HFFc6 (cell line): ENCODE measurements at regions not wholly inside any gene's neighbourhood (a gene's known extent, or its start where the extent isn't known, plus 50 kb on each side); places are given as distances from the start of the nearest gene placed in this dataset.

Experiments used
- DNase-seq: peaks from one replicate; pipeline ENCODE4 v3.0.0-alpha.2; 2018
- H3K27ac Mint-ChIP-seq: 2 replicates; pipeline ENCODE4 v1.8.0; 2020; ENCODE audit warnings: mild to moderate bottlenecking, mixed read lengths
- H3K27me3 Mint-ChIP-seq: 2 replicates; pipeline ENCODE4 v1.8.0; 2021; ENCODE audit warnings: mild to moderate bottlenecking, moderate library complexity, mixed read lengths; ENCODE audit not compliant: insufficient read depth
- H3K36me3 Mint-ChIP-seq: 2 replicates; pipeline ENCODE4 v1.8.0; 2021; ENCODE audit warnings: low read depth, mixed read lengths
- H3K4me1 Mint-ChIP-seq: 2 replicates; pipeline ENCODE4 v1.8.0; 2020; ENCODE audit warnings: low read depth, mixed read lengths
- H3K4me3 Mint-ChIP-seq: 2 replicates; pipeline ENCODE4 v1.8.0; 2020; ENCODE audit warnings: mild to moderate bottlenecking, moderate library complexity, mixed read lengths
- H3K9me3 Mint-ChIP-seq: 2 replicates; pipeline ENCODE4 v1.8.0; 2020; ENCODE audit warnings: mild to moderate bottlenecking, mixed read lengths
- TF ChIP-seq, protein P1 (sequence below): fragments of 200-600 bp; sonication (generic); IDR thresholded peaks from 2 replicates; pipeline ENCODE4 v1.5.0; 2021; ENCODE audit warnings: antibody characterized with exemption, mild to moderate bottlenecking

DNA sequence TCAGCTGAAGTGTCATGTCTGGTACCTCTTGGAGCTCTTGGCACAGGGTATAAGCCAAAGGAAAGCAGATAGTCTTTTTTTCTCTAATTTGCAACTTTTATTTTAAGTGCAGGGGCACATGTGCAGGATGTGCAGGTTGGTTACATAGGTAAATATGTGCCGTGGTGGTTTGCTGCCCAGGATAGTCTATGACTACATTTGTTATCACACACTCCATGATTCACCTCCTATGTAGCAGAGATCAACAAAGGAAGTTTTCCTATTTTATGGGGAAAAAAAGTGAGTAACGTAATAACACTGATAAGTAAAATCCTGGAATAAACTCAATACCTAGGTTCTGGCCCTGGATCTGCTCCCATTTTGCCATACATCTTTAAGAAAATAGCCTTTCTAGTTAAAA is 234.6 kb downstream of the CAAP1 start:
- TF ChIP-seq, protein P1, sequence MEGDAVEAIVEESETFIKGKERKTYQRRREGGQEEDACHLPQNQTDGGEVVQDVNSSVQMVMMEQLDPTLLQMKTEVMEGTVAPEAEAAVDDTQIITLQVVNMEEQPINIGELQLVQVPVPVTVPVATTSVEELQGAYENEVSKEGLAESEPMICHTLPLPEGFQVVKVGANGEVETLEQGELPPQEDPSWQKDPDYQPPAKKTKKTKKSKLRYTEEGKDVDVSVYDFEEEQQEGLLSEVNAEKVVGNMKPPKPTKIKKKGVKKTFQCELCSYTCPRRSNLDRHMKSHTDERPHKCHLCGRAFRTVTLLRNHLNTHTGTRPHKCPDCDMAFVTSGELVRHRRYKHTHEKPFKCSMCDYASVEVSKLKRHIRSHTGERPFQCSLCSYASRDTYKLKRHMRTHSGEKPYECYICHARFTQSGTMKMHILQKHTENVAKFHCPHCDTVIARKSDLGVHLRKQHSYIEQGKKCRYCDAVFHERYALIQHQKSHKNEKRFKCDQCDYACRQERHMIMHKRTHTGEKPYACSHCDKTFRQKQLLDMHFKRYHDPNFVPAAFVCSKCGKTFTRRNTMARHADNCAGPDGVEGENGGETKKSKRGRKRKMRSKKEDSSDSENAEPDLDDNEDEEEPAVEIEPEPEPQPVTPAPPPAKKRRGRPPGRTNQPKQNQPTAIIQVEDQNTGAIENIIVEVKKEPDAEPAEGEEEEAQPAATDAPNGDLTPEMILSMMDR: no peak
- no peak overlapping the region for H3K4me3 Mint-ChIP-seq
- H3K27ac Mint-ChIP-seq: no peak overlapping the region
- DNase-seq: no peak
- no peaks in the 10 kb centered on the region for H3K36me3 Mint-ChIP-seq
- no peaks in the 10 kb centered on the region for H3K9me3 Mint-ChIP-seq
- no peaks in the 10 kb centered on the region; the same call in 1 of the 2 replicates for H3K27me3 Mint-ChIP-seq
- peaks cover 7% of the 10 kb centered on the region for H3K4me1 Mint-ChIP-seq

DNA sequence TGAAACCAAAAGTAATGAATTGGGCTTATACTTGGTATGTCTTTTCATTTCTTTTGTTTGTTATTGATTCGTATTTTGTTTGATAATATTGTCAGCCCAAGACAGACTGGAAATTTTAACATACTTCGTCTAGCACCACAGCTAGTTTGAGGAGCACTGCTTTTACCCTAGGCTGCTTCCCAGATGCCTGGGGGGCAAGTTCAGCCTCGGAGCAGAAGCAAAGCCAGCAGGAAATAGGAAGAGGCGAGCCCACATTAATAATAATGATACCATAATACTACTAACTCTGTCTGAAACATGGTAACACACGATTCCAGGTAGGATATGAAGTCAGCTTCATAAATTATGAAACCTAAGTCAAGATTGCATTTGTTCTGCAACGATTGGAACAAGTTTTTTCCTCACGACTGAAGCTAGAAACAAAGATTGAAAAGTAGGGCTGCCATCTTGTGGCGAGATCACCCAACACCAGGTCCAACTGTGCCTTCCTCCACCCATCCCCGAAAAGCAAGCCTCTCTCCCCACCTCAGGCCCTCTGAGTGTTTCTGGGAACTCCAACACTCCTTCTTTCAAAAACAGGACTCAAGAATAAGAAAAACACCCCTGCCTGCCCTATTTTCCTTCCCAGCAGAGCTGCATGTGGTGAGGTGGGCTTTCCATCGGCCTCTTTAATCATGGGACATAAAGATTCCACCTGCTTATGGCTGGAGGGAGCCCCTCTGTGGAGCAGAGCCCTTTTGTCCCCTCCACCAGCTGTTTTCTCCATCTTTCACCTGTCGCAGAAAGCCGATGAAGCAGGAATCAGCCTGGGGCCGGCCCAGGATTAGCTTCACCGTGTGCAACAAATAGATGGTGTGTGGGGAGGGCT is 236.4 kb downstream of the CAAP1 start:
- TF ChIP-seq, protein P1: peak; percentile 78
- Mint-ChIP-seq H3K27me3 (no peaks in the 10 kb centered on the region; the same call in 1 of the 2 replicates), H3K27ac (no peak overlapping the region; the same call in 1 of the 2 replicates), H3K4me1 (peaks cover 7% of the 10 kb centered on the region), H3K36me3 (no peaks in the 10 kb centered on the region), H3K9me3 (no peaks in the 10 kb centered on the region), H3K4me3 (peak overlapping the region; percentile 79)
- DNase-seq: peak; percentile 17

DNA sequence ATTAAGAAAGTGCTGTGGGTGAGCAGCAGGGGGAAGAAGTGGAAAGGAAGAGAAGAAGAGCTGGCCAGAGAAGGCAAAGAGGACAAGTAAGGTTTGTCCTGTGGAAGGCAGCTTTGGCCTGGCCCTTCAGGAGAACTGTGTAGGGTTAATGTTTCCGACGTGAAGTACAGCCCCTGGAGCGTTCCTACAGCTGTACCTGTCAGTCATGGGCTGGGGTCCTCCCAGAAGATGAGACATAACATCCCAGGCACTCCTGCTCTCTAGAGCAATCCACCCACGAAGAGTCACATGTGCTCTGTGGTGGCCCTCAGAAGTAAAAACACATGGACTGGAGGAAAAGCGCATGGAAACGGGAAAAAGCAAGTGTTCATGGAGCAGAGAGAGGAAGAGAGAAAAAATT is 237.4 kb downstream of the CAAP1 start:
- peaks cover 7% of the 10 kb centered on the region for H3K4me1 Mint-ChIP-seq
- no peak overlapping the region for H3K27ac Mint-ChIP-seq
- no peaks in the 10 kb centered on the region for H3K9me3 Mint-ChIP-seq
- TF ChIP-seq, protein P1: no peak
- no peak overlapping the region for H3K4me3 Mint-ChIP-seq
- H3K36me3 Mint-ChIP-seq: no peaks in the 10 kb centered on the region
- DNase-seq: no peak
- H3K27me3 Mint-ChIP-seq: no peaks in the 10 kb centered on the region; the same call in 1 of the 2 replicates

DNA sequence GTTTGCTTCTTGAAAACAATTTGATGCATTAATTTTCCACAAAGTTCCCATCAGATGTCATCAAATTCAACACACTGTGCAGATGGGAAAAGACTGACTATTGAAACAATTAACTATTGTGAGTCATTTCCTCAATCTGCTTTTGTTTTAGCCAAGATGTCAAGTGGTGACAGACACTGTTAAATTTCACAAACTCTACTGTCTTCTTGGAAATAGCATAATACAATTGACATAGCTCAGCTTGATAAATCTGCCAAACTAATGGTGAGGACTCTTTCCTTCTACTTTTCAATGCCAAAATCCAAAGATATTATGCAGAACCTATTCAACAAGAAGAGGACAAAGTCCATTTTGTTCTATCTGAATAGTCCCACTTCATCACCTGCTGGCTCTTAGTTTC is 242.3 kb downstream of the CAAP1 start:
- Mint-ChIP-seq H3K4me1 (no peaks in the 10 kb centered on the region), H3K9me3 (no peaks in the 10 kb centered on the region), H3K27ac (no peak overlapping the region), H3K4me3 (no peak overlapping the region), H3K27me3 (peaks cover 2% of the 10 kb centered on the region; the same call in 1 of the 2 replicates), H3K36me3 (no peaks in the 10 kb centered on the region)
- DNase-seq: no peak
- TF ChIP-seq, protein P1: no peak

DNA sequence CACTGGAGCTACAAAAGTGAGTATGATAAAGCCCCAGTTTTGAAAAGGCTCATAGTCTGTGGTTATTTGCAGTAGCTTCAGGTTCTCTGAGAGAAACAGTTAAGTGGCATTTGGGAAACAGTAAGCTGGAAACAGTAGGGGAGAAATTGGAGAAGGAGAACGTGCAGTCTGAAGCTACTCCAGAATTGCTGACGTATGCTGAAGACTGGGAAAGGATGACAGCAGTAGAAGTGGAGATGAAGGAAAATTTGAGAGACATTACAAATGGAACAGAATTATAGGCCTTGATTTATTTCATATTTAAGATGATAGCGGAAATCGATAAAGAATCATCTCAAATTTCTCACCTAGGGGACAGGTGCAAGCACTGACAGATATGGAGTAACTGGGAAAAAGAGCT is 248.8 kb downstream of the CAAP1 start:
- Mint-ChIP-seq H3K27me3 (peaks cover 5% of the 10 kb centered on the region; the same call in 1 of the 2 replicates), H3K4me1 (no peaks in the 10 kb centered on the region)

More for the DNA sequence above, 248.8 kb downstream of the CAAP1 start:
- no peaks in the 10 kb centered on the region; the same call in 1 of the 2 replicates for H3K9me3 Mint-ChIP-seq
- no peak overlapping the region for H3K27ac Mint-ChIP-seq
- no peak overlapping the region for H3K4me3 Mint-ChIP-seq
- DNase-seq: no peak
- TF ChIP-seq, protein P1: no peak
- H3K36me3 Mint-ChIP-seq: no peaks in the 10 kb centered on the region
